NOMO-1 (cell line): ENCODE measurements at regions not wholly inside any gene's neighbourhood (a gene's known extent, or its start where the extent isn't known, plus 50 kb on each side); places are given as distances from the start of the nearest gene placed in this dataset.

Source experiments
- DNase-seq, 2 experiments: peaks; one replicate each; lab custom pipeline; 2025; ENCODE audit not compliant: unreplicated experiment in 2 of 2; lab: John Stamatoyannopoulos, UW

DNA sequence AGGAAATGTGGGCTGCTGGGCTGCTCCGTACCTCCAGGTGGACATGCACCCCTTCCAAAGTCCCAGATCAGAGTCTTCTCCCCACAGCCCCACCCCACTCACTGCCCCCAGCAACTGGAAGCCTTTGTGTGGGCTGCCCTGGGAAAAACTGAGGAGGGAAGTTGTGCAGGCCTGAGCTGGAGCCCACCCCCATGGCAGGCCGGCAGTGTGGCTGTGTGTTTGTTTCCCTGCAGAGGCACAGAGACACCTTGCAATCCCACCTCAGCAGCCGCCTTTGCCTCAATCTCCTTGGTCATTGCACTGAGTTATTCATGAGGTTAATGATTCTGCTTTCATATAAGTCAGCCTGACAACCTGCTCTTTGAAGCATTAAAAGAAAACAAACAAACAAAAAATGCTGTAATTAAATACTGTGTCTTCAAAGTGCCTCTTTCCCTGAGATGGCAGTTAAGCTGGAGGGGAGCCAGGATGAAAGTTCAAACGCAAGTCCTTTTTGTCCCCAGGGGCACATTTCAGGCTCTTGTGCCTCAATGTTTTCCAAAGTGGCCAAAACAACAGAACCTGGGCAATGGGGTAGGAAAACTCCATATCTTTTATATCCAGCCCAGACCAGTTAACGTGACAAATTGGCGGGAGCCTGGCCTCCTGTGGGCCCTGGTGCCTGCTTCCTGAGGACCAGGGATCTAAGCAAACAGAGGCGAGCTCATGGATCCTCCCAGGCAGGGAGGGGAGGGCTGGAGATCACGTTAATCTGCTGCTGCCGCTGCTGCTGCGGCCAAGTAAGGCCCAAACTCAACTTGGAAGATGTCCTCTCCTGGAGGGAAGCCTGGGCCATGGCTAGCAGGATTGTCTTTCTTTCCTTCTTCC lies 51.9 kb upstream of the TSPAN11 start:
- no peak for DNase-seq

DNA sequence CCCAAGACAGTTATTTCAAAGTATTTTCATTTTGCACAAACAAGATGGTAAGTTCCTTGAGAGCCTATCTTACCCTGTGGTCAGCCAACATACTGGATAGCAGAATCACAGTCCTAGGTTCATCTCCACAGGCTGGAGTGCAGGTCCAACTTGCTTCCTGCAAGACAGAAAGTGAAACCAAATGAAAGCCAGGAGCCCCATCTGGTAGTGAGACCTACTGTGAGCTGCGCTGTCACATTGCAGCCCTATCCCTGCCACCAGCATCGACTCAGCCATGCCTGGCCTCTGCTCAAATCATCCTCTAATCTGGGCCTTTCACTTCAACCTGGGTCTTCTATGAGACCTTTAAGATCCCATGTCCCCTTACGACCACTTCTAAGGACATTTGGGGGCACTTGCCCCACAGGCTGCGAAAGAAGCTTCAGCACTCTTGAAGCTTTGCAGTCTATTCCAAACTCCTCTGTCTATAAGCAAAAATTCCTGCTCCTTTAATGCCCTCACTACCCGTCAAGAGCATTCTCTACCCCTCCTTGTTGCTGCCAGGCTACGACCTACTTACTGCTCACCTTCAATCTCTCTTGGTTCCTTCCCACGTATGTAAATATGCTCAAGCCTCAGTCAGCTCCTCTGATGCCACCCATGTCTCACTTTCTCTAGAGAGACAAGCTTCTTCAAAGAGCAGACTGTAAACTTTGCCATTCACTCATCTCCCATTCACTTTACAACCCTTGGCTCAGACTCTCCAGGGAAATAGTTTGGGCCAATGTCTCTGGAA lies 55.9 kb upstream of the TSPAN11 start:
- no peak for DNase-seq

DNA sequence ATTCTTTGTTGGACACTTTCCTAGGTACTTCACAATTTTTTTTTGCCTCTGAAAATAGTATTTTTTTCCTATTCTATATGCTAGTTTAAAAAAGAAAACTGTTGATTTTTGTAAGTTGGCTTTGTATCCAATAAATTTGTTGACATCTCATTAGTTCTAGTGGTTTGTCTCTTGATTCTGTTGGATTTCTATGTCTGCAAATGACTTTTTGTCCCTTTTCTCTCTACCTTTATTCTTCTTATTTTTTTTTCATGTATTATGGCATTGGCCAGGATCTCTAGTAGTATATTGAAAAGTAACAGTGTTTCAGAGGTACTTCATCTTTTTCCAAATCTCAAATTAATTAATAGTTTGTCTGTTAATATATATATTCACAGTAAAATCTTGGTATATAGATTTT lies 59.1 kb upstream of the TSPAN11 start:
- no peak for DNase-seq

DNA sequence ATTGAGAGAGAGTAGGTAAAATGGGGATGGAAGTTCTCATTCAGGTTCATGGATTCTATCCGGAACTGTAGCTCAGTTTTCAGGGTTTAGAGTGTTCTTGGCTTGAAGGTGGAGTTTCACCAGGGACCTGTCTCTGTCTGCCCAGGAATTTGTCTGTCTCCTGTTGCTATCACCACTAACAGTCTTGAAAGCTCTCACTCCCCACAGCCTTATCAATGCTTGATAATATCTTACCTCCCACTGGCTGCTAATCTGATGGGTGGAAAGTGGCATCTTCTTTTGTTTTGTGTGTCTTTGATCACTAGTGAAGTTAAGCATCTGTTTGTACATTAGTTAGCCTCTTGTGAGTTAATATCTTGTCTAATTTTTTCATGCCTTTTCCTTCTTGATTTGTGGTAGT lies 60.3 kb upstream of the TSPAN11 start:
- no peak for DNase-seq

DNA sequence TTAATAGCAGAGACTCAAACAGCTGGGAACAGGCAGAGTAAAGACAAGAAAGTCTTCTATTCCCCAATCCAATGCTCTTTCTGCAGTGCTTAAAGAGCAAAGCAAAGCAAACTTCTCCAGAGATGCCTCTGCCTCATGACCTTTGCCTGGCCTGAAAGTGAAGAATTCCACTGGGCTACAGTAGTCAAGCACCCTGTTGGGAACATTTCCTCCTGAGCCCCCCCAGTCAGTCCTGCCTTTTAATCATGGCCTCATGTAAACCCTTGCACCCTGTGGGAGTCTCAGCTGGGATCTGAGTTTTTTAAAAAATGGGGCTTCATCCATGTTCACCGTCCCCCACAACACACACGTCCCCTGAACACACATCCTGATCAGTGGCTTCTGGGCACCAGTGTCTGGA lies 62.7 kb upstream of the TSPAN11 start:
- no peak for DNase-seq

DNA sequence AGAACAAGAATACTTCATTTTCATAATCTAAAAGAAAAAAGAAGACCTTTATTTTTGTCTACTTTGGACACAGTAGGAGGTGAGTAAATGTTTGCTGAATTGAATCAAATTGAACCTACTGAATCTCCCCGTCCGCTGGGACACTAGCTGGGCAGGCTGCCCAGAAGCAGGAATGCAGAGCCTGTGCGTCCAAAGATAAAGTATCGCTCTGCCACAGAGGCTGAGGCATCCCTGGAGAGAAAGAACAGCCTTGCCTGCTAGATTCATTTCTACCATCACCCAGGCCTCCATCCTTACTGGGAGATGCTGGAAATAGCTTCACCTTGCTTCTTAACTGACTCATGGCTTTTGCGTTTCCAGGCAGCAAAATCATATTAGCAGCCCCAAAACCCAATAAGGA lies 64.1 kb upstream of the TSPAN11 start:
- DNase-seq = no peak

DNA sequence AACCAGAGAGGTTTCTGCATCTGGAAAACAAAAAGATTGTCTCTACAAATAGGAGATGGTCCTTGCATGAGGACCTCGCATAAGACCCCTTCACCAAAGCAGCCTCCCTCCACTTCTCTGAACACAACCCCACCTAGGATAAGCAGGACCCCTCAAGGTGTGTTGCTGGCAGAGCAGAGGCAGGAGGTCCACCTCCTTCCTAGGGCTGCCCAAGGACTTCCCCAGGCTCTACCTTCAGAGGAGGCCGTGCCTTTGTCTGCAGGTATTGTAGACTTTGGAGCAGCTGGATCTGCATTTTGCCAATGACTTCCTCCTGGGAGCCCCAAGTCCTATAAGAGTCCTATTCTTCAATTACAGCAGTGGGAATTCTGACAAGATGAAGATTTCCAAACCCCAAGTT lies 67.3 kb upstream of the TSPAN11 start:
- DNase-seq = no peak

DNA sequence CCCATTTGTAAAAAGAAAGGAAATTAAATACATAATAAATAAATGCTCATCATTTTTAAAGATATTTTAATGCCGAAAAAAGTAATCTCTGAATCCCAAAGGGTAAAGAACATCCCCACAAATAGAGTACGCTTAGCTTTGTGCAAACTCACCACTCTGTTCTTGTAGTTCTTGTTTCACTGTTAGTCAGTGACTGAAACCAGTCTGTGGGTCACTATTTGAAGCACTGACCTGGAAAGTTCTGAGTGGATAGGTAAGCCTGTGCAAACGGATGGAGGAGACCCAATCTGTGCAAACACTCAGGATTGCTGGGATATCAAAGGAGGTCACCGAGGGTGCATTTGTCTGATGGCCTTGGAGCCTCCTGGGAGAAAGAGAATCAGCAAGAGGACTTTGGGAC lies 68.1 kb upstream of the TSPAN11 start:
- DNase-seq = no peak

DNA sequence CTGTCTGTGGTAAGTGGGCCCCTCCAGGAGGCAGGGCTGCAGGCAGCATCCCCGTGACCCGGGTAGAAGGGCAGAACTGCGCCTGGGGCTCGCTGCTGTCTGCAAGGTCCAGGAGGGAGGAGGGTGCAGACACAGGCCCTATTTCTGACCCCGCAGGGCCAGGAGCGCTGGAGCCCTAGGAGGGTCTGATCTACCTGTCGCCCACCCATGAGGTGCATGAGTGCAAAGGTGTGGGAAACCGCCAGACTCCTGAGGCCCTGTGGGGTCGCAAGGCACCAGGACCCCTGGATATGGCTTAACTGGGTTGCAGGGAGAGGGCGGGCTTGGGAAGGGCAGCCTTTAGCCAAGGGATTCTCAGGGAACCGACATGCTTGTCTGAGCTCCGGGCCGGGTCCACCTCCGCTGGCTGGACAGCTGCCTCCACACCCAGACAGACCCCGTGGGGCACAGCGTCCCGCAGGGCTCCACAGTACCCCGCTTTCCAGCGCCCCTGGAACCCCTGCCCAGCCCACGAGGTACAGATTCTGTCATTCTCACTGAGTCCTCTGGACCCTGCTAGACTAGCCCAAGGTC lies 72.9 kb upstream of the TSPAN11 start:
- no peak for DNase-seq

DNA sequence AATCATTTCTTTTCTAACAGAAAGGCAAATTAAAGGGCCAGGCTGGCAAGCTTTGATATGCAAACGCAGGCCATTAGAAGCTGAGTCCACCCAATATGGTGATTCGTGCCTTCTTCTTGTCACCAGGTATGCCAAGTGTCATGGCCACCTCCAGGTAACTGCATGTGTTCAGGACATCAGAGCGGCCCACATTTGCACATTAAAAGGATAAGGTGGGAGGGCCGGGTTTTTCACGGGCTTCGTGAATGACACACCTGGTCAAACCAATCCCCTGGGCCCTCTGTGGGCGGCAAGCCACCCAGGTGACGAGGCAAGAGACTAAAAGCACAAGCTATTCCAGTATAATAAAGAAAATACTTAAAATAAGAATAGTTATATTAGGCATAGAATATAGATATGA lies 75.9 kb upstream of the TSPAN11 start:
- DNase-seq = no peak

DNA sequence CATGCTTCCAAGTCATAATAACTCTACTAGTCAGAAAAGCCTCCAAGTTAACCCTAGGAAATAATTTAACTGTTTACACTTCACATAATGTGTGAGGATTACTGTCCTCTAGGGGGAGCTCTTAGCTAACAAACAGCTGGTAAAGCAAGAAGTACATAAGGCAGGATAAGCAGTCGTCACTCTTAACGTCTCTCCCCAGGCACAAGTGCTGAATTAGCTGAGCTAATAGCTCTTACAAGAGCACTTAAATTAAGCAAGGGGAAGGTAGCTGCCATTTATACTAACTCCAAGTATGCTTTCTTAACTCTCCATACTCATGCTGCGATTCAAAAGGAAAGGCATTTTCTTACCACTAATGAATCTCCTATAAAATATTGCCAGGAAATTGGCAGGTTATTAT lies 79.3 kb upstream of the TSPAN11 start:
- peak in 1 of 2 experiments; percentile 54 for DNase-seq

DNA sequence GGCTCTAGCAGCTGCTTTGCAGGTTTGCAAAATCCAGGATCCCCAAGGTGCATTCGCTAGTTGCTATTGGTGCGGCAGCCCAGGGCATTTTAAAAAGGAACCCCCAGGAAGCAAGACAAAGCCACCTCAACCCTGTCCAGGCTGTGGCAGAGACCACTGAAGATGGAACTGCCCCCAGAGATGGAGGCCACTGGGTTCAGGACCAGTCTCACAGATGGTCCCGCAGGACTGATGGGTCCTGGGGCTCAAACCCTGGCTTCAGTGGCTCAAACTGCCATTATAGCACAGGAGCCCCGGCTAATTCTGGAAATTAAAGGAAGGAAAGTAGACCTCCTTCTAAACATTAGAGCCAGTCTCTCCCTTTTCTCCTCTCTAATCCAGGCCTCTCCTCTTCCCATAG lies 79.8 kb upstream of the TSPAN11 start:
- DNase-seq = no peak

DNA sequence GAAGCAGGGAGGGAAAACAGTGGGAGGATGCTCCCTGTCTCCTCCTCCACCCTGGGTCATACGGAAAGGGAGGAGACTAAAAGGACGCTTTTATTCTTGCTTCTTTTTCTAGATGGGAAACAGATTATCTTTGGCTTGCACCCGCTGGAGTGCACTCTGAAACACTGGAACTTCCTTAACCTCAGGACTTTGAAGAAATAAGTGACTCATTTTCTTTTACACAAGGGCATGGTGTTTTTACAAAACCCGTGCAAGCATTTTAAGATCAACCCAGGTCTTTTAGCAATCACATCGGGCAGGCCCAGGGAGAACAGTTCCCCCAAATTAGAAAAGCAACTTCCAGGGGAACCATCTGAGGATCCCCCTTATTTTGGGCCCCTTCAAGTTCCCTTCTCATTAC lies 80.9 kb upstream of the TSPAN11 start:
- DNase-seq = peak; percentile 37 to 67

DNA sequence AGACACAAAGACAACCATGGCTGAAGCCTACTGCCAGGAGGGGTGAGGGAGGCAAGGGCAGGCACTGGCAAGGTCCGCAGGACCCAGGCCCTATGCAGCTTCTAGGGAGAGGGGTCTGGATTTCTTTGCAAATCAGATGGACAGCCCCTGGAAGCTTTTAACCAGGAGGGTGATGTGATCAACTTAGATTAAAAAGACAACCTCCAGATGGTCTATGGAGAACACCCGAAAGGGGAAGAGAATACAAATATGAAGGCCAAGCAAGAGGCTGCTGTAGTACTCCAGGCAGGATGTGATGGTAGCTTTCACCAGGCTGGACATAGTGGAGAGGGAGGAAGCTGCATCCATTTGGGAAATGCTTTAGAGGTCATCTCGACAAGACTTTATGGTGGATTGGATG lies 83.3 kb upstream of the TSPAN11 start:
- DNase-seq = no peak

DNA sequence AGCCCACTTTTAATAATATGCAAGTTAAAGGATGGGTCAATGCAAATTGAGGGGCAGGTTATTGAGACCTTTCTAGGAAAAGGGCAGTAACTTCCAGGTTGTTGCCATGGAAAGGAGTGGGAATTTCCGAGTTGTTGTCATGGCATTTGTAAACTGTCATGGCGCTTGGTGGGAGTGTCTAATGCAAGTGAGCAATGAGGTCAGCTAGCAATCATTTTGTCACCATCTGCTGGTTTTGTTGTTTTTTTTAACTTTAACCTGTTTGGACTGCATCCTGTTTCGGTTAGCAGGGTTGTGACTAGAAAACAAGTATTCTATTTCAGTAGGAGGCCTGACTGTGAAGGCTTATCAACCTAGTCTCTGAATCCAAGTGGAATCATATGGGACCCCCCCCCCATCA lies 85.8 kb upstream of the TSPAN11 start:
- DNase-seq = no peak

DNA sequence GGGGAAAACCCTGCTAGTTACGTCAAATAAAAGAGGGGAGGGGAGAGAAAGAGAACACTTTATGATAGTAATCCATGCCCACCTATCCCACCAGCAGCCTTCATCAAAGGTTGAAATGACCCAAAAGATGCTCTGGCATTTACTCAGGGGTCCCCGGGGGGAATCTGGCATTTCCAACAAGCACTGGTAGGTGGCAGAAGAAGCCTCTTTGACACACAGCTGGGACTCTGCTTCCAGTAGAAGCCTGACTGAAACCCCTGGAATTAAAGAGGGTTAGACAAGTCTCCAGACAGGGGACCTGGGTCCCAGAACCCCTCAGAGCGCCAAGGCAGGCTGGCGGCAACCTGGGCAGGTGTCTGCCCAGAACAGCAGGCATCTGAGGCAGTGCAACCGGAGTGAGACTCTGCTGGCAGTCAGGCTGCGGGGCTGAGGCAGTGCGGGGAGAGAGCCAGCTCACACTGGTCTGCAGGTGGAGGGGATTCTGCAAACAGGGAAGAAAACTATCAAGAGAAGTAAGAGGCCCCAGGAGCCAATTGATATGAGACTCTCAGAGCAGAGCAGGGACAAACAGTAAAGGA lies 85.0 kb upstream of the CAPRIN2 start:
- DNase-seq = no peak

DNA sequence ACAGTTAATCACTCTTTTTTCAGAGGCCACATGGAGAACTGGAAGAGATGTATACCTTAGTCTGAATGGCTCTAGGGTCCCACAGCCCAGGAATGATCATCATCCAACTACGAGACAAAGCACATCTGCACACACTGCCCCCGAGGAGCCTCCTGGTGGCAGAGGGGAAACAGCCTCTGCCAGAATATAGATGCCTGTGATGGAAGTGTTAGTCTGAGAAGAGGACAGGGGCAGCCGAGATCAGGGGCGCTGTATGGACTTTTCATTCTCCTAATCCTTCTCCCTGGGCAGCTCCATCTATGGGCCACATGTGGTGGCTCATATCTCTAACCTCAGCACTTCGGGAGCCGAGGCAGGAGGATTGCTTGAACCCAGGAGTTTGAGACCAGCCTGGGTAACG lies 82.8 kb upstream of the CAPRIN2 start:
- DNase-seq = no peak

DNA sequence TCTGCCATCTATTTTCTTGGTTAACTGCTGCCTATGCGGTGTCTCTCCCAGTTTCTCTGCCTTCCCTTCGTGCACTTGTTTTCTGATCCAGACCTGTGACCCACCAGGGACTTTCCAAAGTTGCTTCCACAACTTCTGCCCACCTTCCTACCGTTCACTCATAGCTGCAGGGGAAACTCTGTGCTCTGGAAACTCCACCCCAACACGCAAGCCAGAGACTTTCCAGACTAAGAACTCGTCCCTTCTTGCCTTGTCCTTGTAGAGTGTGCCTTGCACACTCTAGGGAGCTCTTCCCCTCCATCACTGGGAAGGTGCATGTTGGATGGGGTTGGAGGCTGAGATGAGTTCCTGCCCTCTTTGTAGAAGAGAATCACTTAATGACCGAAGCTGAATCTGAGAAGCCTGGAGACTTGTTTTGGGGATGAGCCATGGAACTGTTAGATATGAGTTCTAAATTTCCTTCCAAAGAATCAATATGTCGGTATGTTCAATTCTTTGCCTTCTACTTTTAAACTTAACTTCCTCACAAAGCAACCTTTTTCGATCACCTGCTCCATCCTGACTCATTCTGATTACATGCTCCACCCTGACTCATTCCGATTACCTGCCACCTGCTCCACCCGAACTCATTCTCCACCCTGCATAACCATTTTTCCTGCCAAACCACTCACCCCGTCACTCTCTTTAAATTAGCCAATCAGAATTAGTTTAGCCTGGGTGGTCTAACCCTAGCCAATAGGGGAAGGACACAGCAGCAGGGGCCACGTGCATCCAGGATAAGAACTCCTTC lies 82.1 kb upstream of the CAPRIN2 start:
- no peak for DNase-seq

DNA sequence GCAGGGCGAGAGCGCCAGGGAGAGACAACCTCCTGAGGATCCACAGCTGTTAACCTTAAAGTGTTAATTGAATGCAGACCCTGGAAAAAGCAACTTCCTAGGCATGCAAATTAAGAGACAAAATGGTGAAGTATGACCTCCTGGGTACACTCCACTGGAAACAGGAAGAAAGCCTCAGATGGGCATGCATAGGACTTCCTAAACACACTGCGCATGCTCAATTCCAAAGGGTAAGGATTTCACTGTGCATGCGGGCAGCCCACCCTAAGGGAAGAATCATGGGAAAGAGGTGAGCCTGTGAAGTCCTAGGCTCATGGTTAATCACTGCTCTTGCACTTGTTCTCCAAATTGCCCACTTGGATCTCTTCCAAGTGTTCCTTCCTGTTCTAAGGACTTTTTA lies 80.5 kb upstream of the CAPRIN2 start:
- no peak for DNase-seq

DNA sequence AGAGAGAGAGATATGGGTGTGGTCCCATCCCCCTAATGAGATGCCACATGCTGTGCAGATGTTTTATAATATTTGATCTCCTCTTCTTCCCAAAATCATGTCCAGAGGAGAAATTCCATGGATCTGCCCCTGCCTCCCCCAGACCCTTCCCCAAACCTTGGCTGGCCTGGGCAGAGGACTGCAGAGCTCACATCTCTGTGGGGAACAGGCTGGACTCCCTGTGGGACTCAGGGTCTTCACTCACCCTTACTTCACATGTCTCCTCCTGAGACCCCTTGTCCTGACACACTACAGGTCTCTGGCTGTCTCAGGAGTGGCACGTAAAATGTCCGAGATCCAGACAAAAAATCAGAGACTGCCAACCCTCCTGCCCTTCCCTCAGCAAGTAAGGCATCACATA lies 76.0 kb upstream of the CAPRIN2 start:
- DNase-seq = no peak

DNA sequence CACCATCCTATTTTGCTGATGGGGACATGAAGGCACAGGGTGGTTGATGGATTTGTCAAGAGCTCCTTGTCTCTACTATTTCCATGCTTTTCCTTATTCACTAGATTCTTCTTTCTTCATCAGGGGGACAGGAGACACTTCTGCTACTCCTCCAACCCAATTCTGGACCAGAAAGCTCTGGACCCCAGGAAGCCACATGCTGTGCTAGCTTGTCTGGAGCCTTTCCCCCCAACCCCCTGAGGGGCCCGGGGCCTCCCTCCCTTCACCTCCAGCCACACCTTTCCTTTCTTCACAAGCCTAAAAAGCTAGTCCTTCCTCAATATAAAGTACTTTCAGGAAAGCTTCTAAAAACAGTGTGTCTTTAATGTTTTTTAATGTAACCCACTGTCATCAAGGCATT lies 75.1 kb upstream of the CAPRIN2 start:
- no peak for DNase-seq
